Natural killer cell (primary cell): ENCODE measurements at regions not wholly inside any gene's neighbourhood (a gene's known extent, or its start where the extent isn't known, plus 50 kb on each side); places are given as distances from the start of the nearest gene placed in this dataset.

ENCODE experiments used
- ATAC-seq, 3 donors: fragments of 150-1000 bp in 2 of 3; fragments of 200-7000 bp in 1 of 3; cut with Tn5 transposase; 1 replicate in 1 of 3; 2 replicates in 2 of 3; pipeline ENCODE4 v1.10.0; 2021; ENCODE audit warnings: mild to moderate bottlenecking in 2 of 3, moderate library complexity in 2 of 3
- DNase-seq, 2 donors: peaks; one replicate each; pipeline versions ENCODE4 v3.0.0 to v3.0.0-alpha.2; 2013 to 2021; ENCODE audit warnings: mixed read lengths in 1 of 2
- H3K27ac ChIP-seq: one replicate; pipeline ENCODE4 v1.5.1; 2013; ENCODE audit warnings: mild to moderate bottlenecking, low read length
- H3K27me3 ChIP-seq: one replicate; pipeline ENCODE4 v1.6.1; 2013; ENCODE audit warnings: low read length; ENCODE audit not compliant: control insufficient read depth, insufficient read depth
- H3K36me3 ChIP-seq: one replicate; pipeline ENCODE4 v1.6.1; 2013; ENCODE audit warnings: low read length; ENCODE audit not compliant: control insufficient read depth, insufficient read depth
- H3K4me1 ChIP-seq: one replicate; pipeline ENCODE4 v1.6.1; 2013; ENCODE audit warnings: low read length; ENCODE audit not compliant: control insufficient read depth, insufficient read depth
- H3K4me3 ChIP-seq: one replicate; pipeline ENCODE4 v1.5.1; 2013; ENCODE audit warnings: low read length
- H3K9me3 ChIP-seq: one replicate; pipeline ENCODE4 v1.6.1; 2013; ENCODE audit warnings: low read length; ENCODE audit not compliant: control insufficient read depth, insufficient read depth
- H3K27ac Mint-ChIP-seq, 2 donors: one replicate each; pipeline ENCODE4 v1.8.0; 2022; ENCODE audit warnings: mild to moderate bottlenecking in 2 of 2, mixed read lengths in 2 of 2, moderate library complexity in 1 of 2
- H3K27me3 Mint-ChIP-seq, 2 donors: one replicate each; pipeline ENCODE4 v1.8.0; 2022; ENCODE audit warnings: low read depth in 2 of 2, mixed read lengths in 2 of 2
- H3K36me3 Mint-ChIP-seq: one replicate; pipeline ENCODE4 v1.8.0; 2022; ENCODE audit warnings: mixed read lengths
- H3K4me1 Mint-ChIP-seq, 2 donors: one replicate each; pipeline ENCODE4 v1.8.0; 2022; ENCODE audit warnings: mixed read lengths in 2 of 2
- H3K4me3 Mint-ChIP-seq: one replicate; pipeline ENCODE4 v1.8.0; 2022; ENCODE audit warnings: mild to moderate bottlenecking, moderate library complexity, mixed read lengths
- H3K9me3 Mint-ChIP-seq, 2 donors: one replicate each; pipeline ENCODE4 v1.8.0; 2022; ENCODE audit warnings: mixed read lengths in 2 of 2
- CTCF ChIP-seq: fragments of 200-600 bp; IDR thresholded peaks from one replicate; pipeline ENCODE4 v1.8.0; 2022; ENCODE audit warnings: antibody characterized with exemption
- WGBS: methylation state at CpG from one replicate; pipeline ENCODE4 v1.1.7; 2013; ENCODE audit warnings: missing lambda C conversion rate; ENCODE audit not compliant: insufficient coverage; 5-methylcytosine and 5-hydroxymethylcytosine counted together
- intact Hi-C: fragments of 100-400 bp; cut with micrococcal nuclease; formaldehyde crosslinking; loops from one replicate; pipeline ENCODE4 v1.14.2; 2022

DNA sequence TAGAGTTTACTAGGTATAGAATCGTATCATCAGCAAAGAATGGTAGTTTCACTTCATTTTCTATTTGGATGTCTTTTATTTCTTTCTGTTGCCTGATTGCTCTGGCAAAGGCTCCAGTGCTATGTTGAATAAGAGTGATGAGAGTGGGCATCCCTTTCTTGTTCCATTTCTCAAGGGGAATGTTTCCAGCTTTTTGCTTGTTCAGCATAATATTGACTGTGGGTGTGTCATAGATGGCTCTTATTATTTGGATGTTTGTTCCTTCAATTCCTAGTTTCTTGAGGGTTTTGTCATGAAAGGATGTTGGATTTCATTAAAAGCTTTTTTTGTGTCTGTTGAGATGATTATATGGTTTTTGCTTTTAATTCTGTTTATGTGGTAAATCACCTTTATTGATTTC, 1114.5 kb downstream of the RAPGEF2 start:
- H3K27ac Mint-ChIP-seq: no peak overlapping the region
- no peak overlapping the region for H3K4me3 ChIP-seq
- no peak for TF ChIP-seq CTCF
- no peaks in the 10 kb centered on the region for H3K4me1 Mint-ChIP-seq
- H3K9me3 ChIP-seq: peaks cover 10% of the 10 kb centered on the region
- no peak overlapping the region for H3K4me3 Mint-ChIP-seq
- H3K36me3 Mint-ChIP-seq: peaks cover 14% of the 10 kb centered on the region
- intact Hi-C loops: no loop called here
- H3K27ac ChIP-seq: no peak overlapping the region
- no peaks in the 10 kb centered on the region for H3K4me1 ChIP-seq
- no peaks in the 10 kb centered on the region for H3K36me3 ChIP-seq
- no peaks in the 10 kb centered on the region for H3K27me3 ChIP-seq
- DNase-seq (no peak), ATAC-seq (no peak)
- 82% methylated on average over 1 of the region's 1 CpG for WGBS
- peaks cover 24 to 27% of the 10 kb centered on the region in 2 donors for H3K9me3 Mint-ChIP-seq
- H3K27me3 Mint-ChIP-seq: no peaks in the 10 kb centered on the region

- ATAC-seq: no peak
- WGBS: 87% methylated on average over 3 of the region's 3 CpGs
- peaks cover 23% of the 10 kb centered on the region for H3K9me3 ChIP-seq
- no peak overlapping the region for H3K27ac ChIP-seq
- intact Hi-C loops: no loop called here
- no peak for DNase-seq
- no peaks in the 10 kb centered on the region for H3K4me1 ChIP-seq
- no peak overlapping the region for H3K4me3 ChIP-seq
- Mint-ChIP-seq H3K27me3 (no peaks in the 10 kb centered on the region), H3K4me3 (no peak overlapping the region), H3K9me3 (peaks cover 10 to 22% of the 10 kb centered on the region in 2 donors), H3K36me3 (no peaks in the 10 kb centered on the region), H3K4me1 (no peaks in the 10 kb centered on the region), H3K27ac (no peak overlapping the region)
- no peak for TF ChIP-seq CTCF
- no peaks in the 10 kb centered on the region for H3K27me3 ChIP-seq
- H3K36me3 ChIP-seq: no peaks in the 10 kb centered on the region
Observed at GRCh38 chr4:160224049-160224448, 1121.2 kb downstream of the RAPGEF2 start.

GRCh38 chr4:160233141-160233540, 1130.3 kb downstream of the RAPGEF2 start:
- Histone ChIP-seq H3K4me3 (no peak overlapping the region), H3K9me3 (no peaks in the 10 kb centered on the region), H3K4me1 (no peaks in the 10 kb centered on the region), H3K27me3 (no peaks in the 10 kb centered on the region), H3K36me3 (no peaks in the 10 kb centered on the region), H3K27ac (no peak overlapping the region)
- Mint-ChIP-seq H3K9me3 (peaks cover 15 to 17% of the 10 kb centered on the region in 2 donors), H3K4me3 (no peak overlapping the region), H3K27me3 (no peaks in the 10 kb centered on the region), H3K4me1 (no peaks in the 10 kb centered on the region), H3K27ac (no peak overlapping the region), H3K36me3 (peaks cover 8% of the 10 kb centered on the region)
- ATAC-seq (no peak), DNase-seq (no peak)
- 81% methylated on average over 2 of the region's 3 CpGs for WGBS
- intact Hi-C loops: no loop called here
- TF ChIP-seq CTCF: no peak

DNA sequence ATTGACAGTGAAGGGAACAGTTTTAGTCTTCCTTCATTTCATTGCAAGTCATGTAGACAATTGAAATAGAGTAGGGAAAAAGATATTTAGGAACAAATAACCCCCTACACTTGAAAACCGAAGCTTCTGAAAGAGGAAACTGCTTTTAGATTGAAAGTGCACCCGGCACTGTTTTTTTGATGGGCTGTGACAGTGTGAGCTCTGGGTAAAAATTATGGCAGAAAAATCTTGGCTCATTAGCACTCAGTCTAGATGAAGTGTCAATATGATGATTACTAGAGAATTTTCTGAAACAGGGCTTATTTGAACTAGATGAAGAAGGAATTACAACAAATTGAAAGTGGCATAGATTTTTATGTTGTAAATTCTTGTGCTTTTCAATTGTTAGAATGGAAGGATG, 1132.4 kb downstream of the RAPGEF2 start:
- Histone ChIP-seq H3K36me3 (no peaks in the 10 kb centered on the region), H3K4me3 (no peak overlapping the region), H3K27me3 (no peaks in the 10 kb centered on the region), H3K4me1 (no peaks in the 10 kb centered on the region), H3K9me3 (no peaks in the 10 kb centered on the region), H3K27ac (no peak overlapping the region)
- H3K36me3 Mint-ChIP-seq: peaks cover 8% of the 10 kb centered on the region
- H3K27me3 Mint-ChIP-seq: no peaks in the 10 kb centered on the region
- TF ChIP-seq CTCF: no peak
- ATAC-seq: no peak
- intact Hi-C loops: no loop called here
- H3K4me1 Mint-ChIP-seq: no peaks in the 10 kb centered on the region
- no peak overlapping the region for H3K4me3 Mint-ChIP-seq
- peaks cover 16 to 19% of the 10 kb centered on the region in 2 donors for H3K9me3 Mint-ChIP-seq
- H3K27ac Mint-ChIP-seq: no peak overlapping the region
- WGBS: 56% methylated on average over 1 of the region's 2 CpGs
- DNase-seq: no peak
